GM19468 (cell line): ENCODE measurements at regions not wholly inside any gene's neighbourhood (a gene's known extent, or its start where the extent isn't known, plus 50 kb on each side); places are given as distances from the start of the nearest gene placed in this dataset.
"Not testable (repeated sequence)": the region's sequence is repeated elsewhere in the genome, so short reads cannot be mapped to it uniquely, and the experiment has no call there.

Experiments
- ATAC-seq: cut with Tn5 transposase; IDR thresholded peaks from one replicate; pipeline ENCODE4 v1.9.1; 2021; ENCODE audit warnings: mild to moderate bottlenecking, moderate library complexity, moderate number of reproducible peaks; ENCODE audit not compliant: unreplicated experiment; ENCODE audit errors: extremely low read depth

DNA sequence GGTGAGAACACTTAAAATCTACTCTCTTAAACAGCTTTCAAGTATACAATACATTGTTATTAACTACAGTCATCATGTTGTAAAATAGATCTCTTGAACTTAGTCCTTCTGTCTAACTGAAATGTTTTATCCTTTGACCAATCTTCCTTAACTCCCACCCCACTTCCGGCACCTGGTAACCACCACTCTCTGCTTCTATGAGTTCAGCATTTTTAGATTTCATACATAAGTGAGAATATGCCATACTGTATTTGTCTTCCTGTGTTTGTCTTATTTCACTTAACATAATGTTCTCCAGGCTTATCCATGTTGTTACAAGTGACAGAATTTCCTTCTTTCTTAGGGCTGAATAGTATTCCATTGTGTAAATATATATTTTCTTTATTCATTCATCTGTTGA is 144.1 kb upstream of the TRPC4 start:
- ATAC-seq, result no peak

GRCh38 chr13:38012096-38012495 is 142.5 kb upstream of the TRPC4 start:
- ATAC-seq, result no peak

DNA sequence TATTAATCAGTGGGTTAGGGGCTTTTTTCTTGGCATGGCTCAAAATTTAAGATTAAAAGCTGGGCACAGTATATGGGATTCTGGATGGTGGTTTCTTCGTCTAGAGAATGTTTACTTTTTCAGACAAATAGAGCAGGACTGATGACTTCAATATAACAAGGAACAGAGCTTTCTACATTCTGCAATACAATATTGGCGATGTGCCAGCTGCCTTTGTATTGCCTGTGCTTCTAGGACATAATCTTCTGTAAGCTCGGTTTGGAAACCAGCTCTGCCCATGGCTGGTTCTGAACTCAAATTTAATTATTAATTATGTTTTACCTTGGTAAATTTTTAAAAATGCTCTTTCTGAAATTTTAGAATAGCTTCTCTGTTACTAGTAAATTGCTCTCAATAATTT is 139.1 kb upstream of the TRPC4 start:
- no peak for ATAC-seq

DNA sequence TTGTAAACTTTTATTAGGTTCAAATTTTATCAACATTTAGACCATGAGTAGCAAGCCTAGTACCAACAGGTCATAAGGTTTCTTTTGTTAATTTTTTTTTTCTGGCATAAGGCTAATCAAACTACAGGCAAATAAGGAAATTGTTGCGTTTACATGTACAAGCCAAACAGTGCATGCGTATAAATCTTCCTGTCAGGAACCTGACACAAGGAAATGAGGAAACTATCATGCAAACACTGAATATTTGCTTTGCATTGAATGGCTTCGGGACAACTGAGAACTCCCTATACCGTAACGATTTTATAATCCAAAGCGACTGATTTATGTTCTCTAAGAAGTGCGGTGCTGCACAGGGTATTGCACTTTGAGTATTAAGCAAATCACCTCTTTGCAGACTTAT is 133.0 kb upstream of the TRPC4 start:
- ATAC-seq, result no peak

- ATAC-seq, result no peak
These were observed 128.1 kb upstream of the TRPC4 start for GRCh38 chr13:37997641-37998040.

DNA sequence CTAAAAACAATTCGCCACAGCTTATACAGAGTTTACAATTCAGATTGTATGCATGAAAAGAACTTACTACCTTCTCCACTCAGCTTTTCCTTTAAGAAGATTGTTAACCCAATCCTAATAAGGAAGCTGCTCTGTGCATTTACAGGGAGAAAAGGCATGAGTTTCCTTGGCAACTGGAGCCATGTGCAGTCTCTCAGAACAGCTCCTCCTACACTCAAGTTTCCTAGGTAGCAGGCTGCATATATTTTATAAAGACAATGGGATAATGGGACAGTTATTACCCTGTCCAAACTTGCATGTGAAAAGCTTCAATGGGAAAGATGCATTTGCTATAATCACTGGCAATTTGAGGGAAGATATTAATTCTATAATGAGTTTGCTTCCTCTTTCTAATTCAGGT is 125.5 kb upstream of the TRPC4 start:
- ATAC-seq, result no peak

DNA sequence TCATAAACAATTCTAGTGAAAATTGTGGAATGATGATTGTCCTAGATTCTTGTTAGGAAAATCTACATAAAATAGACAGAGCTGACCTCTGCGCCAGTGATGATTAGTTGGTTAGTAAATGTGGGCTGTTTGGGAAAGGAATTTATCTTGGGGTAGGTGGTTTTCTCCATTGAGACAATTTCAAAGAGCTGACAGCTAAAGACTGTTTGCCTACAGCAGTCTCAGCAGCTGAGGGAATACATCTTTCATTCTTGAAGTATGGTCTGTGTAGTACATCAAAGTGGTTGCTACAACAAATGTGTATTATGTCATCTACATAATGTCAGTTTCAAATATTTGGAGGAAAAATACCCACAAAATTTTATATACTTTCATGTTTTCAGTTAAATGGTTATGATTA is 117.2 kb upstream of the TRPC4 start:
- no peak for ATAC-seq

DNA sequence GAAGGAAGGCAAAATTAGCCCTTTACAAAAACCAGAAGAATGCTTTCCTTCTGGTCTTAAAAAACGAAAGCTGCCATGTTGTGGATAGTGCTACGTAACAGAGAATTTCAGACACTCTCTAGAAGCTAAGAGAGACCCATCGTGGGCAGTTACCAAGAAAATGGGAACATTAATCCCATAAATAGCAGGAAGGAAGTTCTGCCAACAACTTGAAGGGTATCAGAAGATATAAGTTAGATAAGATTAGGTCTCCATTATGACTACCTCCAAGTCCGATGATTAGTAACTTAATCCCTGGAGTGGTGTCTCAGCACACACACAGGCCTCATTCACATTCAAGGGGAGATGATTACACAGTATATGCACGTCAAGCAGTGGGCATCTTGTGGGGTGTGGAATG is 115.7 kb upstream of the TRPC4 start:
- ATAC-seq, result no peak

- no peak for ATAC-seq
These were observed 114.8 kb upstream of the TRPC4 start for GRCh38 chr13:37984357-37984756.

- no peak for ATAC-seq
These were observed 112.4 kb upstream of the TRPC4 start for GRCh38 chr13:37981932-37982331.

- no peak for ATAC-seq
These were observed 109.1 kb upstream of the TRPC4 start for GRCh38 chr13:37978680-37979079.

DNA sequence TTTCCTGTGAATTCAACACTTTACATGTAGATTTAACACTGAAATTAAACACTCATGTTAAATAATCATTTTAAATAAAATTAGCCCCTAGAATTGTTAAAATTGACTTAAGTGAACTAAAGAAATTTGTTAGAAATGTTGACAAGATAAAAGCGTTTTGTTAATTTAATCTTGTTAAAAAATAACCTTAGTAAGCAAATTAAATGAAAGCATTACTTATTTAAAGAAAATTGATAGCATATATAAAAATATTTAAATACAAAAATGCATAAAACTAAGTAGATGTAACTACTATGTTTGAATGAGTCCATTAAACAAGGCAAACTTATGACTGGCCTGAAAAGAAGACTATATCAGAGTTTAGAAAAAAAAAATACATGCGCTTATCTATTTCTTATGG is 99.0 kb upstream of the TRPC4 start:
- no peak for ATAC-seq

DNA sequence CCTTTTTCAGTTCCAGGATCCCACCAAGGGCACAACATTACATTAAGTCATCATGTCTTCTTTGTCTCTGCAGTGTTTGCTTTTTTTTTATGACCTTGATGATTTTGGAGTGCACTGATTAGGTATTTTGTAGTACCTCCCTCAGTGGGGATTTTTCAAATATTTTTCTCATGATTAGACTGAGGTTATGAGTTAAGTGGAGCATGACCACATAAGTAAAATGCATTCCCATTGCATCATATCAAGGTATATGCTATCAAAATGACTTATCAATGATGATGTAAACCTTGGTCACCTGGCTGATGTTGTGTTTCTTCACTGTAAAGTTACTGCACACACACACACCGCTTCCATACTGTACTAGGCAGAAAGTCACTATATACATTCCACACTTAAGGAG is 96.7 kb upstream of the TRPC4 start:
- no peak for ATAC-seq

DNA sequence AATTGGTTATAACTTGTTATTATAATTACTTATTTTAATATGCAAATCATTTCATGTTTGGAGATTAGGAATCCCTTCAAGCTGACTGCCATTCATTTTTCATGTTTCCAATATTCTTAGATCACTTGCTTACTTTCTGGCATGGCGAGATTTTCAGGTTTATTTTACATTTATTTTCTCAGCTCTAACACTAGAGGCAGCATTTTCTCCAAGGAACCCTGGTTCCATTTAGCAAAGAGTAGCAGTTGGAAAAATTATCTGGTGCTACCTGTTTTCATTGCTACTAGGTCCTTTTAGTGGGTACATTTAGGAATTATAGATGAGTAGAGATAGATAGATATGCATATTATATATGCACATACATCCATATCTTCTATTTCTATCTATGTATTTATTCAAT is 90.9 kb upstream of the TRPC4 start:
- ATAC-seq, result no peak

DNA sequence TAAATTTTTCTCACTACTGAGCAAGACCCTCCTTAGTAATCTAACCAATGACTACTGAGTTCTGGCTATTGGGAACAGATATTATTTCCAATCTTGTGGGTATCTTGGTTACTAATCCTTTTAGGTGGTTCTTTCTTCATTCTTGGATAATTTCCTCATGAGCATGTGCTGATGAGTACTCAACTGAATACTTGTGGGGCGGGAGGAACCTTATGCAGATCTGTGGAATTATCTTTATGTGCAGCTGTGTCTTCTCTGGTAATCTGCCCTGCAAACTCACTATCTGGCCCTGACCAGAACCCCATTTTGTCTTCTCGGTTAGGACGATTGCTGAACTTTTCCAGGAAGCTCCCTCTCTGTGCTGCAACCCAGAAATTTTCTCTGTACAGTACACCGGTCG is 89.7 kb upstream of the TRPC4 start:
- ATAC-seq, result no peak

- ATAC-seq, result no peak
These were observed 87.0 kb upstream of the TRPC4 start for GRCh38 chr13:37956536-37956935.

DNA sequence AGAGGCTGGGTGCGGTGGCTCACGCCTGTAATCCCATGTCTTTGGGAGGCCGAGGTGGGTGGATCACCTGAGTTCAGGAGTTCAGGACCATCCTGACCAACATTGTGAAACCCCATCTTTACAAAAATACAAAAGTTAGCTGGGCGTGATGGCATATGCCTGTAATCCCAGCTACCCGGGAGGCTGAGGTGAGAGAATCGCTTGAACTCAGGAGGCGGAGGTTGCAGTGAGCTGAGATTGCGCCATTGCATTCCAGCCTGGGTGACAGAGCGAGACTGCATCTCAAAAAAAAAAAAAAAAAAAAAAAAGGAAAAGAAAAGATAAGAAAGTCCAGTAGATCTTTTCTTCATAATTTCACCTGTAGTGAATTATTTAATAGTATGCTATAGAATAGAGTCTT is 85.0 kb upstream of the TRPC4 start:
- ATAC-seq, result not testable (repeated sequence)

DNA sequence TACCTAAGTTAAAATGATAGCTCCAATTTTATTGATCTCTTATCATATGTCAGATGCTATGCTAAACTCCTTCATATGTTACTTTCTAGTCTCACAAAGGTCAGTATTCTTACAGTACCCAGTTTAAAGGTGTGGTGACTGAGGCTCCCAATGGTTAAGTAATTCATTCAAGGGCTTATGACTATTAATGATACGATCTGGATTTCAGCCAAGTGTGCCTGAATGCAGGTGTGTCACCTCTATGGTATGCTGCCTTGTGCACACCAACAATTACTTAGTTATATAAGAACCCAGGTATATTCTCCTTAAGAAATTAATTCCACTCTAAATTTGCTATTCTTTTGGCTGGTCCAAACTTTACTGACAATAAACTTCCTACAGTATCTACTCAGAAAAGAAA is 84.6 kb upstream of the TRPC4 start:
- no peak for ATAC-seq

DNA sequence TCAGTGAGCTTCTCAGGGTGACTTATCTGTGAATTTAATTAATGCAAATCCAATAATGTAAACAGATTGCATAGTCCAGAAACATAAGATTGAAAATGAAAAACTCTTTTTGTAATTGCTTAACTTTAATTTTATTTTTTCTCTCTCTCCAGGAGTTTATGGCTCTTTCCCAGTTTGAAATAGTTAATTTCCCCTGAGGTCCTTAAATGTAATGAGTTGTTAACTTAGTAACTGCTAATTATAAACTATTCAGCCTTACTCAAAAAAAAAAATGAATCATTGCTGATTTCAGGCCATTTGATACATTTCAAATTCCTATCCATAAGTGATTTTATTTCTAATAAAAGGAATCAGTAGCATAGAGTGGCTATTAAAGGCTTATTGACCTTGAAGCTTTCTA is 84.1 kb upstream of the TRPC4 start:
- ATAC-seq, result no peak

- no peak for ATAC-seq
These were observed 80.4 kb upstream of the TRPC4 start for GRCh38 chr13:37950016-37950415.

GRCh38 chr13:37947419-37948140 is 78.0 kb upstream of the TRPC4 start:
- ATAC-seq, result no peak

DNA sequence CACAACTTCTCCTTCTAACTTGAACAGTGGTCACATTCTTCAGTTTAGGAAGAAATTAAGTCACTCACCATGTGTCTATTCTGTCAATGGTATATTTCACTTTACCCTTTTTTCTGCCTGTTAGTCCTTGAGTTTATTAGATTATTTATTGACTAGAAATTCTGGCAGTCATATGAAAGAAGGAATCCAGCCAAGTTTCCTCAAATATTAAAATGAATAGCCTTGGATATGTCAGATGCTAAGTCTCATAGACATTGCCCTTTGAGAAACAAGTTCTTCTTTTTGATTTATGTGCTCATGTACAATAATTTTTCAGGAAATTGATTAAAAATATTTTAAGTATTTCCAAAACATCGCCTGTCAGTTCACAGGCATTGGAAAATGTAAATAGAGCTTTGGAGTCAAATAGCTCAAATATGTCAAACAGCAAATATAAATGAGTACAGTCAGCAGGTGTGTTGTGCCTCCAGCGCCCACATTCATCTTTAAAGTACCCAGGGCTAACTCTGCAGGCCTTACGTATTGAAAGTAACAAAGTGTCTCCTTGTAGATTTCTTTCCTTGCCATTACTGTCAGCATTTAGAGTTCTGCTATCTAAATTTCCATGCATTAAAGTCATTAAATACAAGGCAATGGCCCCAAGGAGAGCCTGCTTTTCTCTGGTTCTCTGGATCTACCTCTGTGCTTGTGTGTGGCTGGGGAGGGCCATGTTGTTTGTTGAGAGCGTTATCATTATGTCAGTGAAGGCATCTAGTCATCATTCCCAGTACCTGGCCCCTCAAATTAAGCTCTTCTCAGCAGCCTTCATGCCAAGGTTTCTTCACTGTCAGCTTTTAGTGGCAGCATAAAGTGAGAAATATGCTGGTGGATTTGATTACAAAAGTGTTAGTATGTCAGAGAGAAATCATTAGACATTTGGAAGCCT is 76.3 kb upstream of the TRPC4 start:
- no peak for ATAC-seq
